Loucy (cell line): ENCODE measurements at regions not wholly inside any gene's neighbourhood (a gene's known extent, or its start where the extent isn't known, plus 50 kb on each side); places are given as distances from the start of the nearest gene placed in this dataset.

Source experiments
- H2AFZ ChIP-seq: fragments of 200-600 bp; sonication (generic); 2 replicates; pipeline ENCODE4 v1.6.0; 2016; ENCODE audit warnings: antibody characterized with exemption, mild to moderate bottlenecking, low read length, moderate library complexity
- H3F3A ChIP-seq: fragments of 200-600 bp; 2 replicates; pipeline ENCODE4 v1.6.0; 2016; ENCODE audit warnings: antibody characterized with exemption, low read depth, mild to moderate bottlenecking
- H3K27me3 ChIP-seq: fragments of 200-600 bp; sonication (generic); 2 replicates; pipeline ENCODE4 v1.6.1; 2014; ENCODE audit warnings: low read length, mild to moderate bottlenecking; ENCODE audit not compliant: insufficient read depth, poor library complexity, severe bottlenecking
- H3K36me3 ChIP-seq: fragments of 200-600 bp; sonication (generic); 2 replicates; pipeline ENCODE4 v1.6.1; 2016; ENCODE audit warnings: low read length; ENCODE audit not compliant: insufficient read depth
- H3K4me1 ChIP-seq: fragments of 200-600 bp; sonication (generic); 2 replicates; pipeline ENCODE4 v1.5.1; 2014; ENCODE audit warnings: low read length, mild to moderate bottlenecking; ENCODE audit not compliant: insufficient read depth, poor library complexity, severe bottlenecking
- H3K4me2 ChIP-seq: fragments of 200-600 bp; sonication (generic); 2 replicates; pipeline ENCODE4 v1.6.0; 2014; ENCODE audit warnings: antibody characterized with exemption, low read length, low read depth, mild to moderate bottlenecking; ENCODE audit not compliant: poor library complexity, severe bottlenecking
- H3K4me3 ChIP-seq: fragments of 200-600 bp; sonication (generic); 2 replicates; pipeline ENCODE4 v1.5.1; 2014; ENCODE audit warnings: low read length, mild to moderate bottlenecking, mixed read lengths; ENCODE audit not compliant: poor library complexity, severe bottlenecking
- H3K79me2 ChIP-seq: fragments of 200-600 bp; sonication (generic); 2 replicates; pipeline ENCODE4 v1.6.1; 2014; ENCODE audit warnings: low read length; ENCODE audit not compliant: insufficient read depth
- H3K9ac ChIP-seq: fragments of 200-600 bp; sonication (generic); 2 replicates; pipeline ENCODE4 v1.6.0; 2014; ENCODE audit warnings: mild to moderate bottlenecking, low read depth, low read length, moderate library complexity; ENCODE audit not compliant: poor library complexity, severe bottlenecking
- H3K9me2 ChIP-seq: fragments of 200-600 bp; sonication (generic); replicated peaks from 2 replicates; pipeline ENCODE4 v1.6.1; 2016; ENCODE audit warnings: low read depth, low read length, mixed read lengths
- H3K9me3 ChIP-seq: fragments of 200-600 bp; sonication (generic); 2 replicates; pipeline ENCODE4 v1.6.1; 2014; ENCODE audit warnings: mild to moderate bottlenecking, antibody characterized with exemption, low read length, low read depth; ENCODE audit not compliant: insufficient read depth
- H4K20me1 ChIP-seq: fragments of 200-600 bp; sonication (generic); 2 replicates; pipeline ENCODE4 v1.6.0; 2014; ENCODE audit warnings: antibody characterized with exemption, low read length, mild to moderate bottlenecking; ENCODE audit not compliant: insufficient read depth, poor library complexity, severe bottlenecking
- CTCF ChIP-seq: fragments of 200-600 bp; sonication (generic); conservative IDR thresholded peaks from 2 replicates; pipeline ENCODE4 v1.5.1; 2014; ENCODE audit warnings: mild to moderate bottlenecking, antibody characterized with exemption, low read length
- EZH2phosphoT487 ChIP-seq: fragments of 200-600 bp; IDR thresholded peaks from 2 replicates; pipeline ENCODE4 v1.6.1; 2018; ENCODE audit warnings: antibody characterized with exemption, mild to moderate bottlenecking, moderate library complexity, borderline replicate concordance

- TF ChIP-seq EZH2phosphoT487 = no peak
- no peak for TF ChIP-seq CTCF
- no peak overlapping the region for H2AFZ ChIP-seq
Observed at GRCh38 chr7:19248681-19249080, 103.5 kb upstream of the FERD3L start.

GRCh38 chr7:19248115-19248514 is 102.9 kb upstream of the FERD3L start:
- TF ChIP-seq CTCF = no peak
- TF ChIP-seq EZH2phosphoT487 = no peak
- H2AFZ ChIP-seq = no peak overlapping the region
- H4K20me1 ChIP-seq = no peaks in the 10 kb centered on the region
- H3K4me2 ChIP-seq = peak overlapping the region; percentile 89
- H3K9ac ChIP-seq = no peak overlapping the region
- H3K9me3 ChIP-seq = peaks cover 4% of the 10 kb centered on the region; the same call in 1 of the 2 replicates
- H3K9me2 ChIP-seq = no peaks in the 10 kb centered on the region
- H3F3A ChIP-seq = peaks cover 5% of the 10 kb centered on the region; the same call in 1 of the 2 replicates
- no peaks in the 10 kb centered on the region for H3K79me2 ChIP-seq
- H3K27me3 ChIP-seq = no peaks in the 10 kb centered on the region
- H3K4me3 ChIP-seq = peak overlapping the region; percentile 78
- H3K4me1 ChIP-seq = peaks cover 27% of the 10 kb centered on the region
- no peaks in the 10 kb centered on the region for H3K36me3 ChIP-seq

More at GRCh38 chr7:19248681-19249080, 103.5 kb upstream of the FERD3L start:
- Histone ChIP-seq H3K9me2 (no peaks in the 10 kb centered on the region), H3K27me3 (no peaks in the 10 kb centered on the region), H3F3A (peaks cover 5% of the 10 kb centered on the region; the same call in 1 of the 2 replicates), H3K36me3 (no peaks in the 10 kb centered on the region), H3K4me2 (peak overlapping the region; percentile 89), H4K20me1 (no peaks in the 10 kb centered on the region), H3K79me2 (no peaks in the 10 kb centered on the region), H3K9me3 (no peaks in the 10 kb centered on the region), H3K4me3 (peak overlapping the region; percentile 78), H3K4me1 (peaks cover 27% of the 10 kb centered on the region), H3K9ac (no peak overlapping the region)

- H4K20me1 ChIP-seq = no peaks in the 10 kb centered on the region
- peaks cover 5% of the 10 kb centered on the region; the same call in 1 of the 2 replicates for H3F3A ChIP-seq
- peak overlapping the region; percentile 74 for H3K9ac ChIP-seq
- H3K36me3 ChIP-seq = no peaks in the 10 kb centered on the region
- H3K4me2 ChIP-seq = peak overlapping the region; percentile 89
- TF ChIP-seq CTCF (no peak), EZH2phosphoT487 (no peak)
- H3K27me3 ChIP-seq = no peaks in the 10 kb centered on the region
- H3K4me1 ChIP-seq = peaks cover 27% of the 10 kb centered on the region
- H3K4me3 ChIP-seq = peak overlapping the region; percentile 78
- no peaks in the 10 kb centered on the region for H3K9me2 ChIP-seq
- H3K79me2 ChIP-seq = no peaks in the 10 kb centered on the region
- peak overlapping the region; percentile 88 for H2AFZ ChIP-seq
- H3K9me3 ChIP-seq = peaks cover 9% of the 10 kb centered on the region
Observed at GRCh38 chr7:19247017-19247416, 101.8 kb upstream of the FERD3L start.
